Keratinocyte (primary cell): ENCODE measurements at regions not wholly inside any gene's neighbourhood (a gene's known extent, or its start where the extent isn't known, plus 50 kb on each side); places are given as distances from the start of the nearest gene placed in this dataset.

Experiments
- CTCF ChIP-seq, 3 experiments: IDR thresholded peaks in 1 of 3; conservative IDR thresholded peaks in 1 of 3; optimal IDR thresholded peaks in 1 of 3; 2 replicates in 2 of 3; 3 replicates in 1 of 3; pipeline versions ENCODE3 to v1.5.1; 2011; ENCODE audit warnings: low read length in 3 of 3, mild to moderate bottlenecking in 3 of 3, moderate library complexity in 2 of 3, control low read depth in 1 of 3, inconsistent platforms in 1 of 3; ENCODE audit not compliant: insufficient read depth in 2 of 3; ENCODE audit errors: extremely low read depth in 1 of 3
- EZH2 ChIP-seq: IDR thresholded peaks from one replicate; pipeline ENCODE4 v1.6.1; 2012; ENCODE audit warnings: inconsistent platforms, mild to moderate bottlenecking, low read length, moderate library complexity

GRCh38 chr13:109998684-109999533 lies 212.5 kb upstream of the IRS2 start:
- TF ChIP-seq EZH2 (no peak), CTCF (optimal IDR thresholded peaks at IDR 0.05 in 1 of 3, IDR thresholded peaks at IDR 0.05 in 1 of 3, conservative IDR thresholded peaks at IDR 0.05 in 1 of 3; ENCODE audit: extremely low read depth in 1 of 3, insufficient read depth in 2 of 3, low read length in 3 of 3) (peak in 1 of 3 experiments; percentile 17)
